SKM-1 treated with dmso at 0.1 percent for 144 hours (cell line): ENCODE measurements at regions not wholly inside any gene's neighbourhood (a gene's known extent, or its start where the extent isn't known, plus 50 kb on each side); places are given as distances from the start of the nearest gene placed in this dataset.

ENCODE experiments used
- DNase-seq: peaks from one replicate; lab custom pipeline; 2025; ENCODE audit not compliant: unreplicated experiment; lab: John Stamatoyannopoulos, UW

DNA sequence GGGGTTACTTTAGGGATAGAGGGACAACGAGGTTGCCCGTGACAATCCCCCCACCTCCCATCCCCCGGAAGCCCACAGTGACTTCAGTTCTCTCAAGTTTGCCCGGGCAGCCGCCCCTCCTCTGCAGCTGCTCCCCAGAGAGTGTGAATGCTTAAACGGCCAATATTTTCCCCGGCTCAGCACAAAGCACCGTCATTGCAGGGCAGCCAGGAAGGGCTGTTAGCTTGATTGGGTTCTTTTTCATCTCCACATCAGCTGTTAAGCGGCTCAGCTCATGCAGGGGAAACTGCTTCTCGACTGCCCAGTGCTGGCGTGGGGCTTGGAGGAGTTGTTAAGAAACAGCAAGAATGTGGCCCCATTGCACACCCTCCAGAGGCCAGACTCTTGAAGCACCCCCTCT lies 120.5 kb upstream of the NCOR2 start:
- no peak for DNase-seq

DNA sequence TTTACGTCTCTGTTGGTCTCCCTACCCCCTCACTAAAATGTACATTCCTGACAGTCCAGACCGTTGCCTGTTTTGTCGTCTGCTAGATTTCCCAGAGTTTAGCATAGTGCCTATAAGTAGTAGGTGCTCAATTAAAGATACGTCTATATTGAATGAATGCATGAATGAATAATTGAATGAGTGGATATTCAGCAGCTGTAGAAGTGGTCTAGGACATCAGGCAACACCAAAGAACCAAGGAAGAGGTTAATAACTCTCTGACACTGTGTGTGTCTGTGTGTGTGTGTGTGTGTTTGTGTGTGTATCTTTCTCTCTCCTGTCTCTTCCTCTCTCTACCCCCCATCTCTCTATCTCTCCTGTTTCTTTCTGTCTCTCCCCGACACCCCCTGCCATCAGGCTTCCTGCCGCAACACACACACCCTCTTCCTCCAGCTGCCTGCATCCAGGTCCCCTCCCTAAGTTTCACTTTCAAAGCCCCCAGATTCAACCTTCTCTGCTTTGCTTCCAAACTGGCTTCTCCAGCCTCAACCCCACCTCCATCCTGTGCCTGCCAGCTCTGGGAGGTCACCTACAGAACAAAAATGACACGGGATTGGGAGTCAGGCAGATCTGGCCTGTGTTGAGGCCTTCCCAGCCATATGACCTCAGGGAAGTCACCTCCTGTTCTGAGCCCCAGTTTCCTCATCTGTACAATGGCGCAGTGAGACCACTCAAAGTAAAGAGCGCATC lies 119.9 kb upstream of the NCOR2 start:
- no peak for DNase-seq

GRCh38 chr12:124686370-124687173 lies 119.2 kb upstream of the NCOR2 start:
- DNase-seq, result no peak

DNA sequence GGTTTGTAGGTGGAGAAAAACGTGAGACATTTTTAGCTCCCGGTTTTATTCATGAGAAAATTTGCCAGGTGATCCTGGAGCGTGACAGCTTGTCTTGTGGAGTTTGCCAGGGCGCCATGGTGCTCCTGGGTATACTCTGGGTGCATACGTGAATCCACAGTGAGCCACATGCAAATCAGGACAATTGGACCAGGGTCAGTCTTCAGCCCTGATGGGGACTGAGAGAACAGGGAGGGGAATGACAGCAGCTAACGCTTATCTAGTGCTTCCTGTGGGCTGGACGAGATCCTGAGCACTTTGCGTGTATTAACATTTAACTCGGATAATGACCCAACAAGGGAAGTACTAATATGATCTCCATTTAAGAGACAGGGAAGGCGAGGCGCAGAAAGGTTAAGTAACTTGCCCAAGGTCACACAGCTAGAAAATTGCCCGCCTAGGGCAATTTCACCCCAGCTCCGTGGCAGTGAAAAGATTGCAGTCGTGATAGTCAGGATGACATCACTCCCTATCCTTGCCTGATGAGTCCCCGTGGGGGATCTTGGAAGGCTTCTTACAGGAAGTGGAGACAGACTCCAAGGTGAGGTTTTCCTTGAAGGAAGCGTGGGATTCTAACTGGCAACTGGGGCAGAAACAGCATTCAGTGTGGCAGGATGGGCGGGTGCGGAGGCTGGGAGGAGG lies 118.4 kb upstream of the NCOR2 start:
- DNase-seq, result no peak

GRCh38 chr12:124684971-124685688 lies 117.7 kb upstream of the NCOR2 start:
- DNase-seq, result no peak

DNA sequence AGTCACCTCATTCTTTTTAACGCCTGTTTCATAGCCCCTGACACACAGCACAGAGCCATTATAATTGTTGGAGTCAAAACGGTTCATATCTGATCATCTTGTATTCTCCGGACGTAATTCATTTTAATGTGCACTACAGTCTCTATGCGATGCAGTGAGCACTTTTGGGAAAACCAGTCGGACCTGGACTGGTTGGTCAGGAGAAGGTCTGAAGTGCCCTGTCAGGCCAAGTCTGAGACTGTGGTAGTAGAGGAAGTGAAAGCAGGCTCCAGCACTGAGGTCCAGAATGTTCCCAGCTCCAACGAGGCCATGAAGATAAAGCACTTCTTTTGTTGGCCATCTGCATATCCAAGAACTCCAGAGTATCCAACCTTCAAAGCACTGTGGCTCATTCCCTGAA lies 117.1 kb upstream of the NCOR2 start:
- DNase-seq, result no peak

DNA sequence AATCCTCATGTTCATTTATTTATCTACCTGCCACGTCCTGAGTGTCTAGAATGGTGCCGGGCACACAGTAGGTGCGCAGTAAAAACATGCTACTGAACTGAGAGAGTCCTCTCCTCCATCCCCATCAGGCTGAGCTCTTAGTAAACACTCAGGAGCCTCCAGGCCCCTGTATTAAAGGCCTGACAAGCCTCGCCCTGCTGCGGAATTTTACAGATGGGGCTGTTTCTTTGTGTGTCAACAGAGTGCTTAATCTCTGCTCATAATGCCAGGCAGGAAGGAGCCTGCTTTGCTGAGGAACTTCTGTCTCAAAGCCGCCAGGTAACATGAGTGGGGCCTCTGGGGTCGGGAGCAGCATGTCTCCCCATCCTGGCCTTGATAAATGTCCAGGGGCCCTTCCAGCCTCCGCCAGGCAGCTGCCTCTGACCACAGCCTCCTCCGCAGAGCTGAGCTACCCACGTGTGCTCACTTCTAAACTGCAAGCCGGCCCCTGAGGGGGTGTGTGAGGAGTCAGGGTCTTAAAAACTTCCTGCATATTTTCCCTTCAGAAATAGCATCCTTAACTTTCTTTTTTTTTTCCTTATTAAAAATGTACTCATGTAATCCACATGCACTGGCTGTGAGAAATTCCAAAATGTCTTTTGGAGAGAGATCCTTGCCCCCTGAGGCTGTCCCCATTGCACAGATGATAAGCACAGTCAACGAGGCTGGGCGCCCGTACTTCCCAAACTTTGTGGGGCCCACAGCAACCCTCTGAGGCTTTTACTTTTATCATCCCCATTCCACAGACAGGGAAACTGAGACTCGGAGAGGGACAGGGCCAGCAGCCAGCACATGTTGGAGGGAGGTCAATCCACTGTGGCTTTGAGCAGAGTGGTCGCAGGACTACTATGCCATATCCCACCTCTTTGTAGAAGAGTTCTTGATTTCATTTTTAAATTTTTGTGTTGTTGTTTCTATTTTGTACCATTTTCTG lies 116.0 kb upstream of the NCOR2 start:
- no peak for DNase-seq

- DNase-seq, result no peak
These were observed 115.2 kb upstream of the NCOR2 start for GRCh38 chr12:124682425-124683151.

DNA sequence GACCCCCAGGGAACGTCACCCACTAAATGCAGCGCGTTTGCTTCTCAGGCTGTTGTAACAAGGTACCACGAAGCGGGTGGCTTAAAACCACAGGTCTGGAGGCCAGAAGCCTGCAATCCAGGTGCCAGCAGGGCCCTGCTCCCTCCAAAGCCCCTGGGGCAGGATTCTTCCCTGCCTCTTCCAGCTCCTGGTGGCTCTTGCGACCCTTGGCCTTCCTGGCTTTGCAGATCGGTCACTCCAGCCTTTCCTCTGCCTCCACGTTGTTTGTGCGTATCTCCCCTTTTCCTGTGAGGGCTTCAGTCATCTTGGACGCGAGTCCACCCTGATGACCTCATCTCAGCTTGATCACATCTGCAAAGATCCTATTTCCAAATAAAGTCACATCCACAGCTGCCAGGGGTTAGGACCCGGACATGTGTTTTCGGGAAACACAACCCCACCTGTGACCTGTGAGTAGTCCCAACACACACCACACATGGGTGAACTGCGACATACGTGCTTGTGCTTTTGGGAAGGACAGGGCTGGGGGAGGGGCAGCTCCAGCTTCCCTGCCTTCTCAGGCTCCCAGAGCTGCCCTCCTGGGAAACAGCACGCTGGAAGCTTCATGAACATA lies 114.5 kb upstream of the NCOR2 start:
- no peak for DNase-seq

- peak; percentile 82 for DNase-seq
These were observed 113.7 kb upstream of the NCOR2 start for GRCh38 chr12:124680863-124681778.

GRCh38 chr12:124679533-124680371 lies 112.3 kb upstream of the NCOR2 start:
- DNase-seq, result no peak

DNA sequence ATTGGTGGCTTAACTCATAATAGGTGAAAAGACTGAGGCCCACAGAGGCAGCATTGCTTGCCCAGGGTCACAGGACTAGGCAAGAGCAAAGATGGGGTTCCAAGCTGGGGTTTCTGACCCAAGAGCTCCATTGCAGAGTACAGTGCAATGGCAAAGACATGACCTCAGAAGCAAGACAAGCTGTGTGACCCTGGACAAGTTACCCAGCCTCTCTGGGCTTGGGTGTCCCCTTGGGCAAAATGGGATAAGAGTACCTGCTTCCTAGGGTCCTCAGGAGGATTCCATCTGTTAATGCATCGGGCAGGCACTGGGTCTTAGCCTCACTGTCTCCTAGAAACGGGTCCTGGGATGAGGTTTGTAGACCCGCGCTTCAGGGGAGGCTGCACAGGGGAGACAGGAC lies 111.6 kb upstream of the NCOR2 start:
- no peak for DNase-seq

DNA sequence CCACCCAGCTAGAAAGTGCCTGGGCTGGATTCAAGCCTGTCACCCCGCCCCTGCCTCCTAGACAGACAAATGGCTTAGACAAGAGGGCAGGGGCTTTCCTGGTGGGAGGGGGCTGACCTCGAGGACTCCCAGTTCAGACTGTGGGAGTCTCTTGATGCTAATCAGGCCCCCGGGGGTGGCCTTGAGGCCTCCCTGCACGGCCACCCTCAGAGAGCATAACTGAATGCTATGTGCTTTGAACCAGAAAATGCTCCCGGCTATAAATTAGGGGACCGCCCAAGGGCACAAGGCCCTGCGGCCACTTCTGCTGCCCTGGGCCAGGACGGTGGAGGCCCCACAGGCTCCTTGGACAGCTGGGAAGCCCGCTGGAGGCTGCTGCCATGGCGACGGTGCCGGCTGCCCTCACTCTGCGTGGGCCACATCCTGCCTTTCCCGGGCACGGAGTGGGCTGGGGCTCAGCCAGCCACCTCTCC lies 111.0 kb upstream of the NCOR2 start:
- DNase-seq, result no peak

GRCh38 chr12:124677552-124678356 lies 110.3 kb upstream of the NCOR2 start:
- DNase-seq, result no peak

DNA sequence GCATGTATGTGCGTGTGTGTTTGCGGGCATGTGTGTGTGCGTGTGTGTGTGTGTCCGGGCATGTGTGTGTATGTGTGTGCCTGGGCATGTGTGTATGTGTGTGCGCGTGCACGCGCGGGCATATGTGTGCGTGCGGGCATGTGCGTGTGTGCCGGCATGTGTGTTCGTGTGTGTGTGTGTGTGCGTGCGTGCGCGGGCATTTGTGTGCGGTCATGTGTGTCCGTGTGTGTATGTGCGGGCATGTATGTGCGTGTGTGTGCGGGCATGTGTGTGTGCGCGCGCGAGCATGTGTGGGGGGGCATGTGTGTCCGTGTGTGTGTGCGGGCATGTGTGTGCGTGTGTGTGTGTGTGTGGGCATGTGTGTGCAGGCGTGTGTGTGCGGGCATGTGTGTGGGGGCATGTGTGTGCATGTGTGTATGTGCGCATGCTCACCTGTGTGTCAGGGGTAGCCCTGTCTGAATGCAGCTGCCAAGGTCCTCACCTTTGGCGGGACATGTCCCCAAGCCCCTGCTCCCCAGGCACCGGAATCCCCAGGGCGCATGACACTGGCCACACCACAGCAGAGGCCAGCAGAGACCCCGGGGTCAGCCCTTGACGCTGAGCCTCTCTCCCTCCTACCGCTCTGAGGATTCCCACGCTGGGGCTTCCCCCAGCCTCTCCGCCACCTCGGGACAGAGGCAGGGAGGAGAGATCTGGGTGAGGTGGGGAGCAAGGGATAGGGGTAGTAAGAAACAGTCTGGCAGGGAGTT lies 109.5 kb upstream of the NCOR2 start:
- DNase-seq, result no peak
